GM19035 (cell line): ENCODE measurements at regions not wholly inside any gene's neighbourhood (a gene's known extent, or its start where the extent isn't known, plus 50 kb on each side); places are given as distances from the start of the nearest gene placed in this dataset.
"Not testable (repeated sequence)": the region's sequence is repeated elsewhere in the genome, so short reads cannot be mapped to it uniquely, and the experiment has no call there.

Experiments used
- ATAC-seq: cut with Tn5 transposase; IDR thresholded peaks from one replicate; pipeline ENCODE4 v1.9.1; 2021; ENCODE audit not compliant: unreplicated experiment

- ATAC-seq, result no peak
Measured at GRCh38 chr7:131068604-131069021, 259.1 kb upstream of the MKLN1 start.

GRCh38 chr7:131071786-131072504 lies 255.7 kb upstream of the MKLN1 start:
- ATAC-seq, result no peak

GRCh38 chr7:131072505-131073091 lies 255.1 kb upstream of the MKLN1 start:
- ATAC-seq, result no peak

- no peak for ATAC-seq
Measured at GRCh38 chr7:131074043-131074442, 253.6 kb upstream of the MKLN1 start.

GRCh38 chr7:131074585-131074984 lies 253.1 kb upstream of the MKLN1 start:
- no peak for ATAC-seq

GRCh38 chr7:131075406-131075805 lies 252.3 kb upstream of the MKLN1 start:
- no peak for ATAC-seq

GRCh38 chr7:131076032-131076431 lies 251.6 kb upstream of the MKLN1 start:
- no peak for ATAC-seq

- ATAC-seq, result no peak
Measured at GRCh38 chr7:131076711-131077181, 250.9 kb upstream of the MKLN1 start.

GRCh38 chr7:131077735-131078134 lies 249.9 kb upstream of the MKLN1 start:
- ATAC-seq, result no peak

- ATAC-seq, result no peak
Measured at GRCh38 chr7:131080754-131081153, 246.9 kb upstream of the MKLN1 start.

GRCh38 chr7:131081308-131081707 lies 246.4 kb upstream of the MKLN1 start:
- ATAC-seq, result no peak

- ATAC-seq, result no peak
Measured at GRCh38 chr7:131083781-131084180, 243.9 kb upstream of the MKLN1 start.

- ATAC-seq, result not testable (repeated sequence)
Measured at GRCh38 chr7:131084336-131084735, 243.3 kb upstream of the MKLN1 start.

- ATAC-seq, result no peak
Measured at GRCh38 chr7:131087756-131088658, 239.7 kb upstream of the MKLN1 start.

- no peak for ATAC-seq
Measured at GRCh38 chr7:131090188-131090587, 237.5 kb upstream of the MKLN1 start.

- ATAC-seq, result no peak
Measured at GRCh38 chr7:131090886-131091692, 236.6 kb upstream of the MKLN1 start.

- ATAC-seq, result no peak
Measured at GRCh38 chr7:131094685-131095084, 233.0 kb upstream of the MKLN1 start.

GRCh38 chr7:131095346-131095745 lies 232.3 kb upstream of the MKLN1 start:
- no peak for ATAC-seq

- no peak for ATAC-seq
Measured at GRCh38 chr7:131096267-131096927, 231.3 kb upstream of the MKLN1 start.

GRCh38 chr7:131097662-131098376 lies 229.9 kb upstream of the MKLN1 start:
- ATAC-seq, result no peak
